Activated naive CD4-positive, alpha-beta T cell (primary cell): ENCODE measurements at regions not wholly inside any gene's neighbourhood (a gene's known extent, or its start where the extent isn't known, plus 50 kb on each side); places are given as distances from the start of the nearest gene placed in this dataset.

Source experiments
- DNase-seq, 4 experiments: peaks; one replicate each; lab custom pipeline; 2025; lab: John Stamatoyannopoulos, UW

- DNase-seq = no peak
Measured at GRCh38 chr10:10462151-10462941, 555.3 kb upstream of the CELF2 start.

- DNase-seq = no peak
Measured at GRCh38 chr10:10471758-10472157, 545.9 kb upstream of the CELF2 start.

GRCh38 chr10:10475812-10476211 is 541.9 kb upstream of the CELF2 start:
- no peak for DNase-seq

- no peak for DNase-seq
Measured at GRCh38 chr10:10477844-10478243, 539.8 kb upstream of the CELF2 start.

- DNase-seq = no peak
Measured at GRCh38 chr10:10479465-10479864, 538.2 kb upstream of the CELF2 start.

- no peak for DNase-seq
Measured at GRCh38 chr10:10482613-10483012, 535.1 kb upstream of the CELF2 start.

GRCh38 chr10:10489076-10489475 is 528.6 kb upstream of the CELF2 start:
- no peak for DNase-seq

GRCh38 chr10:10489805-10490571 is 527.7 kb upstream of the CELF2 start:
- no peak for DNase-seq

GRCh38 chr10:10490581-10490980 is 527.1 kb upstream of the CELF2 start:
- no peak for DNase-seq

GRCh38 chr10:10492420-10492819 is 525.3 kb upstream of the CELF2 start:
- DNase-seq = no peak

- DNase-seq = no peak
Measured at GRCh38 chr10:10493833-10494232, 523.8 kb upstream of the CELF2 start.

GRCh38 chr10:10497245-10497644 is 520.4 kb upstream of the CELF2 start:
- no peak for DNase-seq

- no peak for DNase-seq
Measured at GRCh38 chr10:10498781-10499180, 518.9 kb upstream of the CELF2 start.

- DNase-seq = no peak
Measured at GRCh38 chr10:10499839-10500238, 517.8 kb upstream of the CELF2 start.

GRCh38 chr10:10500937-10501336 is 516.7 kb upstream of the CELF2 start:
- no peak for DNase-seq

GRCh38 chr10:10503772-10504171 is 513.9 kb upstream of the CELF2 start:
- no peak for DNase-seq

- DNase-seq = no peak
Measured at GRCh38 chr10:10508211-10508610, 509.5 kb upstream of the CELF2 start.

GRCh38 chr10:10510179-10510578 is 507.5 kb upstream of the CELF2 start:
- DNase-seq = no peak

- DNase-seq = no peak
Measured at GRCh38 chr10:10513067-10513466, 504.6 kb upstream of the CELF2 start.

GRCh38 chr10:10513898-10514297 is 503.8 kb upstream of the CELF2 start:
- no peak for DNase-seq

GRCh38 chr10:10514797-10515196 is 502.9 kb upstream of the CELF2 start:
- no peak for DNase-seq

GRCh38 chr10:10515479-10516204 is 502.0 kb upstream of the CELF2 start:
- no peak for DNase-seq
